MM.1S (cell line): ENCODE measurements at regions not wholly inside any gene's neighbourhood (a gene's known extent, or its start where the extent isn't known, plus 50 kb on each side); places are given as distances from the start of the nearest gene placed in this dataset.

ENCODE experiments used
- CTCF ChIP-seq: fragments of 300-600 bp; sonication (generic); IDR thresholded peaks from 2 replicates; pipeline ENCODE4 v1.5.1; 2016; ENCODE audit warnings: antibody characterized with exemption, low read length, mixed read lengths
- EZH2 ChIP-seq: fragments of 300-600 bp; sonication (generic); optimal IDR thresholded peaks from 2 replicates; pipeline ENCODE3; 2017; ENCODE audit warnings: low read depth, mild to moderate bottlenecking, antibody characterized with exemption, low read length, mixed read lengths

GRCh38 chr11:80388536-80388935 lies 947.7 kb upstream of the TENM4 start:
- TF ChIP-seq CTCF = no peak
- TF ChIP-seq EZH2 = no peak
